Activated CD4-positive, alpha-beta T cell treated with anti-CD3 and anti-CD28 coated beads for 24 hours (primary cell): ENCODE measurements at regions not wholly inside any gene's neighbourhood (a gene's known extent, or its start where the extent isn't known, plus 50 kb on each side); places are given as distances from the start of the nearest gene placed in this dataset.
"Not testable (repeated sequence)": the region's sequence is repeated elsewhere in the genome, so short reads cannot be mapped to it uniquely, and the experiment has no call there.

Experiments
- DNase-seq, 2 donors: peaks; one replicate each; pipeline ENCODE4 v3.0.0-alpha.2; 2020; ENCODE audit warnings: low read depth in 2 of 2

DNA sequence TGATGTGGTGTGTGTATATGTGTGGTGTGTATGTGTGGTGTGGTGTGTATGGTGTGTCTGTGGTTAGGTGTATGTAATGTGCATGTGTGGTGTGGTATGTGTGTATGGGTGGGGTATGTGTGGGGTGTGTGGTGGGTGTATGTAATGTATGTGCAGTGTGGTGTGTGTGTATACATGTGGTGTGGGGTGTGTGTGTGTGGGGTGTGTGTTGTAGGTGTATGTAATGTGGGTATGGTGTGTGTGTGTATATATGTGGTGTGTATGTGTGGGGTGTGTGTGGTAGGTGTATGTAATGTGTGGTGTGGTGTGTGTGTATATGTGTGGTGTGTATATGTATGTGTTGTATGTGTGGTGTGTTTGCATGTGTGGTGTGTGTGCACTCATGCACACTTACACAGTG, 84.8 kb upstream of the ID2 start:
- no peak for DNase-seq

DNA sequence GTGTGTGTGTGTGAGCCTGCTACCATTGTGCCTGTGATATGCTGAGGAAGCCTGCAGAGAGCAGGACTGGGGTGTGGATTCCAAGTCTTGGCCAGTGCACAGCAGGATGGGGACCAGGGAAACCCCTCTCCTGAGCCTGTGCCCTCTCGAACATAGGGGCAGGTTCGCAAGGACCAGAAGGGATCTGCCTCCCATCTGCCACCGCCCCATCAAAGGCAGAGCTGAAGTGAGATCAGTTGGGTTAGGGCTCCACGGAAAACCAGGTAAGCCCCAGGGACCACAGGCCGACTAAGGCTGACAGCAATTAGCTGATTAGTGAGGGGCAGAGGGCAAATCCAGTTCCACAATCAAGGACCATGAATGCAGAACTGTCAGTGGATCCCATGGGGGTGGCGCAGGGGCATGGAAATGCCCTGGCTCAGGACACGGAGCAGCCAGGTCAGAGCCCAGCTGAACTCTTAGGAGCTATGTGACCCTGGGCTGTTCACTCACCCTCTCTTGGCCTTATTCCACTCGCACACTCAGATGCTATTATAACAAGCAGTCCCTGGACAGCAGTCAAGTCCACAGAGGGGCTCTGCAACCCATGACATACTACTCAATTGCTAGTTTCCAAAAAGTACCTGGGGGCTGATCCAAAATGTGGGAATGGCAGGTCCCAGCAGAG, 84.2 kb upstream of the ID2 start:
- DNase-seq: no peak

DNA sequence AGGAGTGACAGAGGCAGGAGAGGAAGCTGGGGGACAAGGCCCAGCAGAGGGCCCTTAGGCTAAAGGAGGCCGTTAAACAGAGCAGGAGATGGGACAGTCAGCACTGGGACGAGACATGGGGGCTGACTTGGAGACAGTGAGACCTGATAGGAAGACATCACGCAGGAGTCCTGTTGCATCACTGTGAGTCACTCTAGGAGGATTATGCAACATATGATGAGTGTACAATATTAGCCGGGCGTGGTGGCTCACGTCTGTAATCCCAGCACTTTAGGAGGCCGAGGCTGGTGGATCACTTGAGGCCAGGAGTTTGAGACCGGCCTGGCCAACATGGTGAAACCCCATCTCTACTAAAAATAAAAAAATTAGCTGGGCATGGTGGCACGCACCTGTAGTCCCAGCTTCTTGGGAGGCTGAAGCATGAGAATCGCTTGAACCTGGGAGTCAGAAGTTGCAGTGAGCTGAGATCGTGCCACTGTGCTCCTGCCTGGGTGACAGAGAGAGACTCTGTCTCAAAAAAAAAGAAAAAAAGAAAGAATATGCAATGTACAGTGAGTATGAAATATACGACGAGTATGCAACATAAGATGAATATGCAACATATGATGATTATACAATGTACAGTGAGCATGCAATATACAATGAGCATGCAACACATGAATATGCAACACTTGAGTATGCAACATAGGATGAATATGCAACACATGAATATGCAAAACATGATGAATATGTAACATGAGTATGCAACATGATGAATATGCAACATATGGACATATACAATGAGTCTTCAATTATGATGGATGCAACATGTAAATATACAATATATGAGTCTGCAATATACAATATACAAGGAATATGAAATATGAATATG, 83.3 kb upstream of the ID2 start:
- no peak for DNase-seq

DNA sequence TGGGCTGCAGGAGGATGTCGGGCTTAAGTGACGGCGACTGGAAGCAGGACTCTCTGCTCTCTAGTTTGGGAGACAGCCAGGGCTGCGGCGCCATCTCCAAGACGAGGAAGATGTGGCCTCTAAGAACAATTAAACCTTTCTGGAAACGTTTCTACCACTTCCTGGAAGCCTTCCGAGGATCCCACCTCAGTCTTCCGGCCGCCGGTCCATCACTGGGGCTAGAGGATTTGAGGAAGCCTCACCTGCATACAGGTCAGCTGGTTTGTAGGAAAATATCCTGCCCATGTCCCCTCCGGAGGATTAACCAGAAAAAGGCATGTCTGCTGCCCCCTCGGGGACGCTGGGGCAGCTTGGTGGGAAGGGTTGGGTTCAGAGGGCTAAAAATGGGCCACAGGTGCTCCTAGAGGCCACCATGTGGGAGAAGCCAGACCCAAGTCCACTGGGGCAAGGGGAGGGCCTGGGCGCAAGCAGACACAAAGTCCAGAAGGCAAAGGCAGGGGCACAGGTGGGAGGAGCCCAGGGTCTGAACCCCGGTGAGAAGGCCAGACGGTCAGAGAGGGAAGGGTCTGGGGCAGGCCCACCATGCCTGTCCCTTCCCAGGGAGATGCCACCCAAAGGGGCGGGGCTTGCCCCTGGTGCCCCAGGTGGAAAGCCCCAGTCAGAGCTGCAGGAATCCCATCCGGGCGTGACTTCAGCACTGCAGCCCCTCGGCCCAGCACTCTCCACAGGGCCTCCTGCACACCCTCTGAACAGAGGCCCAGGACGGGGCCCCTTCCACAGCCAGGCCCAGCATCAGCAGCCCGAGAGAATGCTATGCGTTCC, 82.2 kb upstream of the ID2 start:
- no peak for DNase-seq

DNA sequence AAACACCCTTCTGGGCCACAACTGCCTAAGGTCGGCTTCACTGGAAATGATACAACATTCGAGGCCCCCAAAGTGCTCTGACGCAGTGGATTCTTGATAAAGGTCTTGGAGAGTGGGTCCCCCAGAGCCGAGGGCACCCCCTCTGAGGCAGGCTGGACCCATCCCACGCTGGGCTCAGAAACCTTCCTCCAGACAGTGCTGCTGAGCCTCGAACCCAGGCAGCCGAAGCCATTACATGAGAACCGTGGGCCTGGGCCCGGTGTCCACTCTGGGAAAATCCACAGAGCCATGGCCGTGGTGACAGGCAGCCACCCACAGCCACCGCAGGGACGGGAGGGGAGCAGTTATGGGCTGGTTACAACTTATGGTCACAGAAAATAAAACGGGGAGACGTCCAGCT, 81.4 kb upstream of the ID2 start:
- DNase-seq: no peak

DNA sequence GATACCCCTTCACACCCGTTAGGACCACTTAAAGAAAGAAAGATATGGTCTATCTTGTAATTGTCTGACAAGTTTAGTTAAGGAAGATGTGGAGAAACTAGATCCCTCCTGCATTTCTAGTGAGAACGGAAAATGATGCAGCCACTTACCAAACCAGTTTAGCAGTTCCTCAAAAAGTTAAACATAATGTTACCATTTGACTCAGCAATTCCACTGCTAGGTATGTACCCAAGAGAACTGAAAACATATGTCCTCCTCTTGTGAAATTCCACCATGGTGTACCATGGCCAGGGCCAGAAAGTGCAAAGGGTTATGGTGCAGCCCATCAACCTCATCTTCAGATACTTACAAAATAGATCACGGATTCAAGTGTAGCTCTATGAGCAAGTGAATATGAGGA, 79.0 kb upstream of the ID2 start:
- no peak for DNase-seq

DNA sequence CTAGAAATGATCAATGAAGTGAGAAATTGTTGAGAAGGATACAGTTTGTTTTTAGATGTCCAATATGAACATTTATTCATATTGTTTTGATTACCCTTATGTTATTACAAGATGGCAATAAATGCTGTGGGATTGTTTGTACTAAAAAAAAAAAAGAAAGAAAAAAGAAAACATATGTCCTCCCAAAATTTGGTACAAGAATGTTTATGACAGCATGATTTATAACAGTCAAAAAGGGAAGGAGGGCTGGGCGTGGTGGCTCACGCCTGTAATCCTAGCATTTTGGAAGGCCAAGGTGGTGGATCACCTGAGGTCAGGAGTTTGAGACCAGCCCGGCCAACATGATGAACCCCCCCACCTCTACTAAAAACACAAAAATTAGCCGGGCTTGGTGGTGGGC, 78.5 kb upstream of the ID2 start:
- DNase-seq: not testable (repeated sequence)

DNA sequence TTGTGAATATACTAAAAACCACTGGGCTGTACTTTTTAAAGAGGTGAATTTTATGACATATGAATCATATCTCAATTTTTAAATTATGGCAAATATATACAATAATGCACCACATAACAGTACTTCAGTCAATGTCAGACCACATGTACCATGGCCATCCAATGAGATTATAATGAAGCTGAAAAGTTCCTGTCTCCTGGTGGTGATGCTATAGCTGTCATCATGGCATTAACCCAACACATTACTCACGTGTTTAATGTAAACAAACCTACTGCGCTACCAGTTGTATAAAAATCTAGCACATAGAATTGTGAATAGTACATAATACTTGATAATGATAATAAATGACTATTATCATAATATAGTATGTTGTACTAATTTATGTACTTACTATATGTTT, 77.6 kb upstream of the ID2 start:
- DNase-seq: no peak

DNA sequence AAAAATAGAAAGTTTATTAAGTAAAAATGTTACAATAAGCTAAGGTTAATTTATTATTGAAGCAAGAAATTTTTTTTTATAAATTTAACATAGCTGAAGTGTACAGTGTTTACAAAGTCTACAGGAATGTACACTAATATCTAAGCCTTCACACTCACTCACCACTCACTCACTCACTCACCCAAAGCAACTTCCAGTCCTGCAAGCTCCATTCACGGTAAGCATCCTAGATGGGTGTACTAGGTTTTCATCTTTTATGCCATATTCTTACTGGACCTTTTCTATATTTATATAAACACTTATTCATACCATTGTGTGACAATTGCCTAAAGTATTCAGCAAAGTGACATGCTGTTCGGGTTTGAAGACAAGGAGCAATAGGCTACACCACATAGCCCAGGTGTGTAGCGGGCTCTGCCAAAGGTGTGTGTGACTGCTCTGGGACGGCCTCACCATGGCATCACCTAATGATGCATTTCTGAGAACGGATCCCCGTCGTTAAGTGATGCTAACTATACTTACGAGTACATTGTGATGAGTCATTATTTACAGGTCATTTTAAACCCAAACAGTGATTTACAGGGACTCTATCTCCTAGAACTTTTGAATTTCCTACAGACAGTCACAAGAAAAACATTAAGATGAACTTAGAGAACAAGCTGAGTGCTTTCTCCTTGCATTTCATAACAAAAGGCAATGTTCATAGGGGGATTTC, 76.3 kb upstream of the ID2 start:
- no peak for DNase-seq

DNA sequence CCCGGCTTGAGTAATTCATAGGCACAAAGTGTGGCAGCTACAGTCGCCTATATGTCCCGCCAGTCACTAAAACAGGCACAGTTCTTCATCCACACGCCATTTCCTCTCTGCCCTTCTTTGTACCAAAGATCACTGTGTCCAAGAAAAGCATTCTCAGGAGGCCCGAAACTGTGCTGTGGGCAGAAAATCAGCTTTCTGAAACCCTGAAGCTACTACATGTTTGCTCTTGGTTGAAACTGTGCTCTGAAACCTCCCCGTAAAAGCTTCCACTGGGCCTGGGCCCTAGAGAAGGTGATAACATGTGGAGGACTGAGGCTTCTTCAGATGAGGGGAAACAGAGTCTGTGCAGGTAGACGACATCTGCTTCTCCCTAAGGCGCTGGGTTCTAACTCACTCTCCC, 75.6 kb upstream of the ID2 start:
- DNase-seq: no peak

DNA sequence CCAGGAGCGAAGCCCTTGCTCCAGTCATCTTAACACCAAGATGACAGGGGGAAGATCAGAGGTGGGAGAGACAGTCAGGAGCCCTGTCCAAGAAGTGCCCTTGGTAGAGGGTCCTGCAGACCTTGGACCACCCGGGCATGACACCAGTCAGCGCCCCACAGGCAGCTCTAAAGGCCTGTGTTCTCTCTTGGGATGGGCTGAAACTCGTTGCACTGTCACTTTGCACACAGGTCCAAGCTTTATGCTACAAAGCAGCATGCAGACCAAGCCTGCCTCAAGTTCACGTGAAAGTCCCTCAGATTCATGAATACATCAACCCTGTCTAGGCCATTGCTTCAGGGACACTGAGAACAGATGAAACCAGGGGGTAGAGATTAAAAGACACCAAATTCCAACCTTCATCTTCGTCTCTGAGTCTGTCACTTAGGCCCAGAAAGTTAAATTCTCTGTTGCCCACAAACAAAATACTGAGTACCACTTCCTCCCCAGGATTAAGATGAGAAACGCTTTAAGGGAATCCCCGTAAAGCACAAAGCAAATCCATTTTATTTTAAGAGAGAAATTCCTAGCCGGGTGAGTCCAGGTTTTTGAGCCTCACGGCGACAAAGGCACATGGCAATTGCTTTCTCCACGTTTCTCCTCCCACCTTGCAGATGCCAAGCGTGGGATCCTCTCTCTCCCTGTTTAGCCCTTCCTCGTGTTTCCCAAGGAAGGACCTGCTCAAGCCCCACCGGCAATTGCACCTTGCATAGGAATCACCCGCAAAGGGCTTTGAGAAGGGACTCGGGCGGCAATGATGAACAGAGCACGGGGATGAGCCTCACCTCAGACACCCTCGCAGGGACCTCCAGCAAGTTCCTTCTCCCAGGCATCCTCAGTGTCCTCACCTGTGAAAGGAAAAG, 75.0 kb upstream of the ID2 start:
- DNase-seq: no peak

DNA sequence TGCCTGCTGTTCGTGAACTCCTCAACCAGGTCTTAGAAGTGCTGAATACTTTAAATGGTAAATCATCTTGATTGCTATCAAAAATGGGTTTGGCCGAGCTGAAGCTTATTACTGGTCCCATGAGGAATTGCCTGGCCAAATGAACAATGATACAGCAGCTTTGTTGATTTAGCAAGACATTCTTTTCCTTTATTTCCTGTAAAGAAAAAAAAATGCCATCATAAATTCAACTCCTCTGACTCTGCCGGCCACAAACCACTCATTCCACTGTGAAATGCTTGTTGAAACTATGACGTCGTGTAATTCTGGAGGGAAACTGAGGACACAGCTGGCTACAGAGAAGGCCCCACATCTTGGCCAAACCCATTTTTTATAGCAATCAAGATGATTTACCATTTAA, 74.2 kb upstream of the ID2 start:
- no peak for DNase-seq

DNA sequence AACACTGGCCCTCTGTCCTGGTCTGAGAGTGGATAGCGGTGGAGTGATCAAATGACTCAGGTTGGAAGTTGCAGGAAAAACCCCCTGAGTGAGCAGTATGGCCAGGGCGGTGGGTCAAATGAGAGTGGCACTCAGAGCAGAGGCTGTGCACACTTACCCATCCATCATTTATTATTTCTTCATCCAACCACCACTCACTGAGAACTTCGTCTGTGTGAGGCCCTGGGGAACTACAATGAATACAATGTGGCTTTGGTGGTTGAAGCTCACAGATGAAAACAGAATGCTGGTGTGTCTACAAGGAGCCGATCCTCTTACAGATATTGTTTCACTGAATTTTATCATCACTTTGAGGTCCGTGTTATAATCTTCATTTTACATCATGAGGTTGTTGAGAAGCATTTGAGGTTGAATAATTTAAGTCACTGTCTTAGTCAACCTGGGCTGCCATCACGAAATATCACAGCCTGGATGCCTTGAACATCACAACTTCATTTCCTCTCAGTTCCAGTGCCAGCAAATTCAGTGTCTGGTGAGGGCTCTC, 73.4 kb upstream of the ID2 start:
- no peak for DNase-seq

DNA sequence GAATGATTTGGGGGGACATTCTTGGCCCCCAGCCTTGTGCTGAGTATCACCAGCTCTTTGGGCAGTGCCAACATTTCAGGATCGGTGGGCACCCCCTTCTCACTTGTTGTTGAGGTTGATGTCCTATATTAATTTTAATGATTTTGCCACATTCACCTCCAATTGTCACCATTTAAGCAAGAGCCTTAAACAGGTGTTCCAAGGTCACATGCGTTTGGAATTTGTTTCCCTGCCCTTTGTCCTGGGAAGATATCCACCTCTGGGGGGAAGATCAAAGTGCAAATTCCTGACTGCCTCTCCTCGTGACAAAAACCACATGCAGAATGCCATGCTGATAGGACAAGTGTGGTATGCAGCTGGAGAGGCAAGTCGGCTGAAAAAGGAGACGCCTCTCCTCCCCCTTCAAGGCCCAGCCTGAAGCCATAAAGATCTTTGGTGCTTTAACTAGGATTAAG, 72.5 kb upstream of the ID2 start:
- no peak for DNase-seq

DNA sequence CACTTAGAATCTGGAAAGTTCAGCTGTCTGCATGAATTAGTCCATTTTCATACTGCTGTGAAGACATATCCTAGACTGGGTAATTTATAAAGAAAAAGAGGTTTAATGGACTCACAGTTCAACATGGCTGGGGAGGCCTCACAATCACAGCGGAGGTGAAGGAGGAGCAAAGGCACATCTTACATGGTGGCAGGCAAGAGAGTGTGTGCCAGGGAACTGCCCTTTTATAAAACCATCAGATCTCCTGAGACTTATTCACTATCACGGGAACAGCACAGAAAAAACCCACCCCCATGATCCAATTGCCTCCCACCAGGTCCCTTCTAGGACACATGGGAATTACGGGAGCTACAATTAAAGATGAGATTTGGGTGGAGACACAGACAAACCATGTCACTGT, 71.1 kb upstream of the ID2 start:
- DNase-seq: not testable (repeated sequence)

DNA sequence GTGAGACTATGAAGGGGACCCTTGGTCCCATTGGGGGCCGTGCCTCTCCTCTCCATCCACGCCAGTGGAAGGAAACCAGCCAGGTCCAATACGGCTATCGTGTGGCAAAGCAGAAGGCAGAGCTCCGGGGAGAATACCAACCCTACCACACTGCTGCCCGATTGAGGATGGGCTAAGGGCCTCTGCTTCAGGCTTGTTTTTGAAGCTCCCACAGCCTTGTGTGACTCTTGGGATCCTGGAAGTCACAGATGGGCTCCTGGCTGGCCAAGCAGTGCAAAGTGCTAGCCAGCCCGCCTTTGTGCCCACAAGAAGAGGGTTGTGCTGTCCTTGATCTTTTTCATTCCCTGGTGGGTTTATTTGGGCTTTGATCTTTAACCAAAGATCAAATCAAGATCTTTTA, 70.6 kb upstream of the ID2 start:
- no peak for DNase-seq

DNA sequence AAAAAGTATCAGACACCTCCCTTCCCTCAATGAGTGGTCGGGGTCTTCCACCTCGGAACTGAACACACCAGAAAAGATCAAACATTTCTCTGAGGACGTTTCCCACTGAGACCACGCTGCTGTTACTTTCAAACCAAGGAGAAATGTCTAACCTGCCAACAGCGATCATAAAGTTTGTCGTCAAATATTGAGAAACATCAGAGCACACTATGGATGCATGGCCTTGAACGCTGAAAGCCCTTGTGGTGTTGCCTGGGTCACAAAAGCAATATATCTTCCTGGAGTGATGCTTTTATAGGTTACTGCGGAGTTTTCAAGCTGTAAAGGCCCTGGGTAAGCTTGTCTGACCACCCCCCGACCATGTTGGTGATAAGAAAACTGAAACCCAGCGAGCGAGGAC, 70.2 kb upstream of the ID2 start:
- DNase-seq: no peak

DNA sequence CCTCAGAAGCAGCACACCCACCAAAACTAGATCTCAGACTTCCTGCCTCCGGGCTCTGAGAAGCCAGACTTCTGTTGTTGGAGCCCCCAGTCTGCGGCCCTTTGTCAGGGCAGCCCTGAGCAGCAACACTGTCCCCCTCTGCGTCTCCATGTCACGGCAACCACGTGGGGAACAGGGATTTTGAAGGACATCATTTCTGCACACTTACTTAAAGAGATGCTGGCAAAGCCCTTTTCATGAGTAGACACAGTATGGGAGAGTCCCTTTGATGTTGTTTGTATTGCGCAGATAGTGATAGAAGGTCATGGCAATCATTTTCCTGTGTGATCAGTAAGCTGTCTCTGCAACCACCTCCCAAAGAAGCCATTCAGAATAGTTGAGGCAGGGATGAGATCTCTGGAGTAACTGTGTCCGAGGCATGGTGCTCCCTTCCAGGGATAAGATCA, 69.1 kb upstream of the ID2 start:
- no peak for DNase-seq

DNA sequence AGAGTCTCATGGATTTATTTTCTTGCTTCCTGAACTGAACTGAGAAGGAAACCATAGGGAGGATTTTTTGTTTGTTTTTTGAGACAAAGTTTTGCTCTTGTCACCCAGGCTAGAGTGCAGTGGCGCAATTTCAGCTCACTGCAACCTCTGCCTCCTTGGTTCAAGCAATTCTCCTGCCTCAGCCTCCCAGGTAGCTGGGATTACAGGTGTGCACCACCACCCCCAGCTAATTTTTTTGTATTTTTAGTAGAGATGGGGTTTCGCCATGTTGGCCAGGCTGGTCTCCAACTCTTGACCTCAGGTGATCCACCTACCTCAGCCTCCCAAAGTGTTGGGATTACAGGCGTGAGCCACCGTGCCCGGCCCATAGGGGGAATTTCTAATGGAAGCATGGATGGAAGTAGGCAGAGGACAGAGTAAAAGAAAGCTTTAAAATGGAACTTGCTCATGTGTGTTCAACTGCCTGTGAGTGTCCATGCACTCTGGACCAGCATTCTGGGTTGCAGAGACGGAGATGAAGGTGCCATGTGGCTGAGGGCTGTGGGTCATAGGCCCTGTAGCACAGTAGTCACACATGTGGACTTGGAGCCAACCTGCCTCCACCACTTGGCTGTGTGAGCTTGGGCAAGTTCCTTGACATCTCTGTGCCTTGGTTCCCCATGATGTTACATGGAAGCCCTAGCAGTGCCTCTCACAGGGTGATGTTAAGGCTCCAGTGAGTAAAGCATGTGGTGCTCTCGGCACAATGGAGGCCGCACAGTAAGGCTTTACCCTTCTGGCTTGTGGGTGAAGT, 68.5 kb upstream of the ID2 start:
- DNase-seq: not testable (repeated sequence)

DNA sequence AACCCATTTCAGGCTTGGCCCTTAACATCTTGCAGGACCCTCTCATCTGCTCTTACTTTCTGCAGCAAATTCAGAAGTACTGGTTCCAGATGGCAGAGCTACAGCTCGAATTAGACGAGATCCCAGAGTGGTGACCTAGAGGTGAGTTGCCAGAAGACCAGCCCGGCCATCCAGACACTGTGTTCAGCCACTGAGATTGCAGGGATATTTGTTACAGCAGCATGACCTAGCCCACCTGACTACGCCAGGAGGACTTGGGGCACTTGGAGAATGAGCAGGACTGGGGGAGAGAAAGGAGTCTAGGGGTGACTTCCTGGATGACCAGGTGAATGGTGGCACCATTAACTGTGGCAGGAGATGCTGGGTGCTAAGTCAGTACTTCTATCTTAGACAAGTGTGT, 67.2 kb upstream of the ID2 start:
- DNase-seq: no peak
